ENCODE measurements at regions not wholly inside any gene's neighbourhood (a gene's known extent, or its start where the extent isn't known, plus 50 kb on each side); places are given as distances from the start of the nearest gene placed in this dataset.

DNA sequence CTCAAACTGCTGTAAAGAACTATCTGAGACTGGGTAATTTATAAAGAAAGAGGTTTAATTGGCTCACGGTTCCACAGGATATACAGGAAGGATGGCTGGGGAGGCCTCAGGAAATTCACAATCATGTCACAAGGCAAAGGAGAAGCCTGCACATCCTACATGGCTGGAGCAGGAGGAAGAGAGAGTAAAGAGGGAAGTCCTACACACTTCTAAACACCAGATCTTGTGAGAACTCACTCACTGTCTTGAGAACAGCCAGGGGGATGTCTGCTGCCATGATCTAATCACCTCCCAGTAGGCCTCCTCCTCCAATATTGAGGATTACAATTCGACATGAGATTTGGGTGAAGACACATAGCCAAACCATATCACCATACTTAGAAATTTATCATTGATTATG, 1307.0 kb upstream of the GJE1 start:
- TF ChIP-seq, protein P1, sequence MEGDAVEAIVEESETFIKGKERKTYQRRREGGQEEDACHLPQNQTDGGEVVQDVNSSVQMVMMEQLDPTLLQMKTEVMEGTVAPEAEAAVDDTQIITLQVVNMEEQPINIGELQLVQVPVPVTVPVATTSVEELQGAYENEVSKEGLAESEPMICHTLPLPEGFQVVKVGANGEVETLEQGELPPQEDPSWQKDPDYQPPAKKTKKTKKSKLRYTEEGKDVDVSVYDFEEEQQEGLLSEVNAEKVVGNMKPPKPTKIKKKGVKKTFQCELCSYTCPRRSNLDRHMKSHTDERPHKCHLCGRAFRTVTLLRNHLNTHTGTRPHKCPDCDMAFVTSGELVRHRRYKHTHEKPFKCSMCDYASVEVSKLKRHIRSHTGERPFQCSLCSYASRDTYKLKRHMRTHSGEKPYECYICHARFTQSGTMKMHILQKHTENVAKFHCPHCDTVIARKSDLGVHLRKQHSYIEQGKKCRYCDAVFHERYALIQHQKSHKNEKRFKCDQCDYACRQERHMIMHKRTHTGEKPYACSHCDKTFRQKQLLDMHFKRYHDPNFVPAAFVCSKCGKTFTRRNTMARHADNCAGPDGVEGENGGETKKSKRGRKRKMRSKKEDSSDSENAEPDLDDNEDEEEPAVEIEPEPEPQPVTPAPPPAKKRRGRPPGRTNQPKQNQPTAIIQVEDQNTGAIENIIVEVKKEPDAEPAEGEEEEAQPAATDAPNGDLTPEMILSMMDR (conservative IDR thresholded peaks at IDR 0.05; ENCODE audit: low read depth, low read length) = no peak
- TF ChIP-seq EZH2 (IDR thresholded peaks at IDR 0.05; ENCODE audit: borderline replicate concordance, low read depth, low read length, poor library complexity, severe bottlenecking) = no peak

All from A673 (cell line).